Prostate gland (tissue), 2 donors: ENCODE measurements at regions not wholly inside any gene's neighbourhood (a gene's known extent, or its start where the extent isn't known, plus 50 kb on each side); places are given as distances from the start of the nearest gene placed in this dataset.

ENCODE experiments used
- POLR2AphosphoS5 ChIP-seq: sonication (generic); formaldehyde crosslinking; IDR thresholded peaks from one replicate; pipeline ENCODE4 v1.6.1; 2017; ENCODE audit warnings: antibody characterized with exemption
- TF ChIP-seq, protein P1 (sequence below), 4 experiments: fragments of 200-600 bp in 2 of 4; fragments of 450-650 bp in 2 of 4; sonication (generic) in 2 of 4; IDR thresholded peaks; 1 replicate in 3 of 4; 2 replicates in 1 of 4; pipeline ENCODE4 v1.5.1; 2016 to 2019; ENCODE audit warnings: antibody characterized with exemption in 4 of 4, mild to moderate bottlenecking in 2 of 4, moderate library complexity in 2 of 4

DNA sequence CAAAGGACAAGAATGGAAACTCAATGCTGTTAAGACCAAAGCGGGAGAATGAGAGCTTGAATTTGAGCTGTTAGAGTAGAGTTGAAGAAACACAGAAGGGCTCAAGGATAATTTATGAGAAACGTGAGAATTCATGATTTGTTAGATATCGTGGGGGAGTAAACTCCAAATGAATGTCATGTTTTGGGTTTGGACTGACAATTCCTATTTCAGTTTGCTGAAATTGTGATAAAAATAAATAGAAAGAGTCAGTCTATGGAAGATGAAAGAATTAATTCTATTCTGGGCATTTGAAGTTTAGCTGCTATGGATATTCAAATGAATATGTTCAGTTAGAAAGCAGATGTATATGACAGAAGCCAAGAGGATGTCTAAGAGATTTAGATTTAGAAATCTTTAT lies 723.4 kb upstream of the PIK3C3 start:
- TF ChIP-seq, protein P1, sequence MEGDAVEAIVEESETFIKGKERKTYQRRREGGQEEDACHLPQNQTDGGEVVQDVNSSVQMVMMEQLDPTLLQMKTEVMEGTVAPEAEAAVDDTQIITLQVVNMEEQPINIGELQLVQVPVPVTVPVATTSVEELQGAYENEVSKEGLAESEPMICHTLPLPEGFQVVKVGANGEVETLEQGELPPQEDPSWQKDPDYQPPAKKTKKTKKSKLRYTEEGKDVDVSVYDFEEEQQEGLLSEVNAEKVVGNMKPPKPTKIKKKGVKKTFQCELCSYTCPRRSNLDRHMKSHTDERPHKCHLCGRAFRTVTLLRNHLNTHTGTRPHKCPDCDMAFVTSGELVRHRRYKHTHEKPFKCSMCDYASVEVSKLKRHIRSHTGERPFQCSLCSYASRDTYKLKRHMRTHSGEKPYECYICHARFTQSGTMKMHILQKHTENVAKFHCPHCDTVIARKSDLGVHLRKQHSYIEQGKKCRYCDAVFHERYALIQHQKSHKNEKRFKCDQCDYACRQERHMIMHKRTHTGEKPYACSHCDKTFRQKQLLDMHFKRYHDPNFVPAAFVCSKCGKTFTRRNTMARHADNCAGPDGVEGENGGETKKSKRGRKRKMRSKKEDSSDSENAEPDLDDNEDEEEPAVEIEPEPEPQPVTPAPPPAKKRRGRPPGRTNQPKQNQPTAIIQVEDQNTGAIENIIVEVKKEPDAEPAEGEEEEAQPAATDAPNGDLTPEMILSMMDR (IDR thresholded peaks at IDR 0.05), result no peak
- no peak for TF ChIP-seq POLR2AphosphoS5
